MM.1S (cell line): ENCODE measurements at regions not wholly inside any gene's neighbourhood (a gene's known extent, or its start where the extent isn't known, plus 50 kb on each side); places are given as distances from the start of the nearest gene placed in this dataset.

Experiments
- CTCF ChIP-seq: fragments of 300-600 bp; sonication (generic); IDR thresholded peaks from 2 replicates; pipeline ENCODE4 v1.5.1; 2016; ENCODE audit warnings: antibody characterized with exemption, low read length, mixed read lengths
- EZH2 ChIP-seq: fragments of 300-600 bp; sonication (generic); optimal IDR thresholded peaks from 2 replicates; pipeline ENCODE3; 2017; ENCODE audit warnings: low read depth, mild to moderate bottlenecking, antibody characterized with exemption, low read length, mixed read lengths
- EZH2phosphoT487 ChIP-seq: fragments of 300-600 bp; sonication (generic); IDR thresholded peaks from 2 replicates; pipeline ENCODE4 v1.6.1; 2018; ENCODE audit warnings: antibody characterized with exemption, low read length

- TF ChIP-seq CTCF (no peak), EZH2 (no peak), EZH2phosphoT487 (no peak)
These were observed 83.8 kb downstream of the EBLN1 start for GRCh38 chr10:22133749-22134624.
